ENCODE measurements at regions not wholly inside any gene's neighbourhood (a gene's known extent, or its start where the extent isn't known, plus 50 kb on each side); places are given as distances from the start of the nearest gene placed in this dataset.

DNA sequence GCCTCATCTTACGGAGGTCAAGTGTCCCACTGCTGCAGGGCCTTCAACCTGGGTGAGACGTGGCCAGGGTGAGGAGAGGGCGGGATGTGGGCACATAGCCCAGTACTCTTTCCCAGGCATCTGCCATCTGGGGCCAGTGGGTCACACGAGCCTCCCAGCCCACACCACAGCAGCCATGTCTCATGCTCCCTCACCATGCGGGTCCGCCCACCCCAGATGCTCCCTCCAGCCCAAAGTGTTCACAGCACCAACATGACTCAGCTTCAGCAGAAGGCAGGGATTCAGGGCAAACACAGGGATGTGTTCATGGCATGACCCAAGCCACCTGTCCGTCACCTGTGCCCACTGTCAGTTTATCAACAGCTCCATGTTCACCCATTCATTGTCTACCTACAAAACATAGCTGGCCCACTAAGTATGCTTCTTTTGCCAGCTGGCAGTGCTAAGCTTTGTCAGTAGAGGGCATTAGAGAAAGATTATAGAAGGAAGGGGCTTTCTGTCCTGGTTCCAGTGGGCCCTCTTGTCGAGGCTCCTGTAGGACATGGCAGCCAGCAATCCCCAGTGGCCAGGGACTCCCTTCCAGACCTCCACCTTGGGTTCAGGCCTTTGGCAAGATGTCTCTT, 109.2 kb downstream of the FOXF2 start:
- POLR2A ChIA-PET: no interaction called here
- Histone ChIP-seq H3K9me3 (ENCODE audit: control insufficient read depth in 2 of 3, low read length in 3 of 3) (no peaks in the 10 kb centered on the region), H3K4me3 (ENCODE audit: low read length) (no peak overlapping the region), H3K27ac (ENCODE audit: low read depth, low read length) (no peak overlapping the region), H3K4me1 (ENCODE audit: control insufficient read depth in 2 of 2, insufficient read depth in 2 of 2, low read length in 2 of 2) (no peaks in the 10 kb centered on the region), H3K27me3 (ENCODE audit: control insufficient read depth in 2 of 2, insufficient read depth in 2 of 2, low read length in 2 of 2) (no peaks in the 10 kb centered on the region), H3K36me3 (ENCODE audit: control insufficient read depth in 2 of 3, insufficient read depth in 3 of 3, low read length in 3 of 3) (no peaks in the 10 kb centered on the region)
- CTCF ChIA-PET: no interaction called here
- H3K36me3 Mint-ChIP-seq: peaks cover 0 to 5% (median 0%) of the 10 kb centered on the region in 5 donors
- ATAC-seq (no peak), DNase-seq (no peak)
- peaks cover 4 to 21% (median 15%) of the 10 kb centered on the region in 5 donors for H3K27me3 Mint-ChIP-seq
- H3K27ac Mint-ChIP-seq: no peak overlapping the region
- H3K4me1 Mint-ChIP-seq: peaks cover 0 to 5% (median 0%) of the 10 kb centered on the region in 7 donors
- H3K9me3 Mint-ChIP-seq: peaks cover 0 to 5% (median 1%) of the 10 kb centered on the region in 11 donors
- H3K4me3 Mint-ChIP-seq: no peak overlapping the region
- intact Hi-C loops (cut with micrococcal nuclease): no loop called here

DNA sequence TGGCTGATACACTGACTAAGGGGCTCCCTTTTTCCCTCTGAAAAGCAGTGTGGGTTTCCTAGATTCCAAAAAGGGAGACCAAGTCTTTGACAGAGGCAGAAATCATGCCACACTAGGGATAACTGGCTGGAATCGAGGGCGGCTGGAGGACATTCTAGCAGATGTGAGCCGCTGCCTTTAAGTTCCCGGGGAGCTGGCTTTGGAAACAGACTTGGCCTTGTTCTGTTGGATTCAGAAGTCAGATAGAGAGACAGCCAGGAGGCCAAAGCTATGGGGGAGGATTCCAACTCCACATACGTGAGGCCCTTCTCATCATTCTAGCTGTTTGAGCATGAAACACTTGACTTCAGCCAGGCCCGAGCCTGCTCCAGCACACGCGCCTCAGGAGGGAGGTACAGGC, 109.9 kb upstream of the FOXC1 start:
- CTCF ChIA-PET: no interaction called here
- H3K4me3 ChIP-seq (ENCODE audit: low read length): no peak overlapping the region

DNA sequence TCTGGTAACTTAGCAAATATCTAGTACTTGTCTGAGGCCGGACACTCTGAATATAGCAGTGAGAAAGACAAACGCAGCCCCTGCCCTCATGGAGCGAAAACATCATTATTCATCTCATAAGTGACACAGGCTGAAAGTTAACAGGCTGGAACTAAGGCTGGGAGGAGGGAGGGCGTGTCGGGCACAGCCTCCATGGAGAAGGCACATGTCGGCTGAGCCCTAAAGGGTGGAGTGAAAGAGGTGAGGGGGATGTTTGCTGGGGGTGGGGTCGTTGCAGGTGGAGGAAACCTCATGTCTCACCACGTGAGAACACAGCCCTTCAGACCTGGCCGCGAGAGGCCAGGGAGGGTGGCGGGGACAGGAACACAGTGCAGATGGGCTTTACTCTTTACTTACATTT, 108.8 kb upstream of the FOXC1 start:
- ATAC-seq: no peak
- H3K36me3 ChIP-seq (ENCODE audit: control insufficient read depth in 2 of 3, insufficient read depth in 3 of 3, low read length in 3 of 3): no peaks in the 10 kb centered on the region
- DNase-seq: no peak
- Mint-ChIP-seq H3K4me1 (peaks cover 0 to 5% (median 0%) of the 10 kb centered on the region in 7 donors), H3K36me3 (peaks cover 0 to 5% (median 0%) of the 10 kb centered on the region in 5 donors), H3K9me3 (peaks cover 0 to 5% (median 0%) of the 10 kb centered on the region in 11 donors), H3K4me3 (no peak overlapping the region), H3K27ac (no peak overlapping the region), H3K27me3 (peaks cover 4 to 25% (median 17%) of the 10 kb centered on the region in 5 donors)
- CTCF ChIA-PET: interaction anchor here (0.7 kb wide), 1 partner anchor 10 kb away, joined by 3 read pairs; no protein-coding TSS in a partner anchor
- POLR2A ChIA-PET: no interaction called here
- H3K4me1 ChIP-seq (ENCODE audit: control insufficient read depth in 2 of 2, insufficient read depth in 2 of 2, low read length in 2 of 2): no peaks in the 10 kb centered on the region
- H3K9me3 ChIP-seq (ENCODE audit: control insufficient read depth in 2 of 3, low read length in 3 of 3): no peaks in the 10 kb centered on the region
- H3K27ac ChIP-seq (ENCODE audit: low read depth, low read length): no peak overlapping the region
- H3K4me3 ChIP-seq (ENCODE audit: low read length): no peak overlapping the region
- intact Hi-C loops (cut with micrococcal nuclease): no loop called here
- no peaks in the 10 kb centered on the region for H3K27me3 ChIP-seq (ENCODE audit: control insufficient read depth in 2 of 2, insufficient read depth in 2 of 2, low read length in 2 of 2)

More for the DNA sequence above, 109.9 kb upstream of the FOXC1 start:
- ATAC-seq (no peak), DNase-seq (no peak)
- H3K27ac Mint-ChIP-seq: no peak overlapping the region
- H3K36me3 Mint-ChIP-seq: peaks cover 0 to 5% (median 0%) of the 10 kb centered on the region in 5 donors
- no peak overlapping the region for H3K4me3 Mint-ChIP-seq
- H3K27me3 Mint-ChIP-seq: peaks cover 4 to 25% (median 21%) of the 10 kb centered on the region in 5 donors
- peaks cover 0 to 5% (median 0%) of the 10 kb centered on the region in 7 donors for H3K4me1 Mint-ChIP-seq
- no peaks in the 10 kb centered on the region for H3K4me1 ChIP-seq (ENCODE audit: control insufficient read depth in 2 of 2, insufficient read depth in 2 of 2, low read length in 2 of 2)
- no peak overlapping the region for H3K27ac ChIP-seq (ENCODE audit: low read depth, low read length)
- H3K36me3 ChIP-seq (ENCODE audit: control insufficient read depth in 2 of 3, insufficient read depth in 3 of 3, low read length in 3 of 3): no peaks in the 10 kb centered on the region
- intact Hi-C loops (cut with micrococcal nuclease): no loop called here
- POLR2A ChIA-PET: no interaction called here
- H3K9me3 Mint-ChIP-seq: peaks cover 0 to 5% (median 0%) of the 10 kb centered on the region in 11 donors
- H3K27me3 ChIP-seq (ENCODE audit: control insufficient read depth in 2 of 2, insufficient read depth in 2 of 2, low read length in 2 of 2): no peaks in the 10 kb centered on the region
- no peaks in the 10 kb centered on the region for H3K9me3 ChIP-seq (ENCODE audit: control insufficient read depth in 2 of 3, low read length in 3 of 3)

DNA sequence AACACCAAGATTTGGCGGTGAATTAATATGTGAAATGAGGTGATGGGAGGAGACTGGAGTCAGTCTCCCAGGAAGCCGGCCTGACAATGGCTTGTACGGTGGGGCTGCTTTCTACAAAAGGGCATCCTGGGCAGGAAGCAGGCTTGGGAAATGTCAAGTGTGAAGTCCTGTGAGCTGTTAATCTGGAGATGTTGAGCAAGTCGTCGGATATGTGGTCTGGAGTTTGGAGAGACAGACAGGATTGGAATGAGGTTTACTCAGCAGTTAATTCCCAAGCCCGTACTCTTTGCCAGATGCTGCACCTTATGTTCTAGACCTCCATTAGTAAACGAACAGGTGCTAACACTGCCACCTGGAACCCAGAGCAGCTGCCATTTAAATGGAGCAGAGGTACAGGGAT, 107.7 kb upstream of the FOXC1 start:
- no peaks in the 10 kb centered on the region for H3K9me3 ChIP-seq (ENCODE audit: control insufficient read depth in 2 of 3, low read length in 3 of 3)
- intact Hi-C loops (cut with micrococcal nuclease): no loop called here
- ATAC-seq (no peak), DNase-seq (no peak)
- H3K27me3 Mint-ChIP-seq: peaks cover 9 to 36% (median 17%) of the 10 kb centered on the region in 5 donors
- H3K36me3 ChIP-seq (ENCODE audit: control insufficient read depth in 2 of 3, insufficient read depth in 3 of 3, low read length in 3 of 3): no peaks in the 10 kb centered on the region
- no peak overlapping the region for H3K4me3 ChIP-seq (ENCODE audit: low read length)
- H3K27ac Mint-ChIP-seq: no peak overlapping the region
- no peaks in the 10 kb centered on the region for H3K4me1 ChIP-seq (ENCODE audit: control insufficient read depth in 2 of 2, insufficient read depth in 2 of 2, low read length in 2 of 2)
- H3K9me3 Mint-ChIP-seq: no peaks in the 10 kb centered on the region
- ChIA-PET CTCF (interaction anchor here (0.6 kb wide), 1 partner anchor 143 kb away, joined by 4 read pairs; no protein-coding TSS in a partner anchor), POLR2A (no interaction called here)
- no peak overlapping the region for H3K4me3 Mint-ChIP-seq
- peaks cover 0 to 5% (median 0%) of the 10 kb centered on the region in 7 donors for H3K4me1 Mint-ChIP-seq
- H3K27ac ChIP-seq (ENCODE audit: low read depth, low read length): no peak overlapping the region
- H3K27me3 ChIP-seq (ENCODE audit: control insufficient read depth in 2 of 2, insufficient read depth in 2 of 2, low read length in 2 of 2): no peaks in the 10 kb centered on the region
- no peaks in the 10 kb centered on the region for H3K36me3 Mint-ChIP-seq

DNA sequence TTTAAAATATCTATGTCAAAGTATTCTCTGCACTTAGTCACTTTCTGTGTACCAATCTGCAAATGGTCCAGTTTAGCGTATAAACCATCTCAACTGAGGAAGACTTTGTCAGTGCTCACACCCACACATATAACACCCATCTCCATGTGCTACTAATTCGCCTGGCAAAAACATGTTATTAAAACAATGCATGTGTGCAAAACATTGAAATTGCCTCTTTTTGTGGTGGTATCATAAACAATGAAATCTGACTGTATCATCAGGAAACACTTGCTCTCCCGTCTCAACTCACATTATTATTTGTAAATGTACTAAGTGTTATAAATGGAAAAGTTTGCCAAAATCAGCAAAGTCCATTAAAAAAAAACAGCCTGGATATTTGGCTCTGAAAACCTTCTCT, 105.9 kb upstream of the FOXC1 start:
- Histone ChIP-seq H3K9me3 (ENCODE audit: control insufficient read depth in 2 of 3, low read length in 3 of 3) (no peaks in the 10 kb centered on the region), H3K27me3 (ENCODE audit: control insufficient read depth in 2 of 2, insufficient read depth in 2 of 2, low read length in 2 of 2) (no peaks in the 10 kb centered on the region), H3K27ac (ENCODE audit: low read depth, low read length) (no peak overlapping the region), H3K4me1 (ENCODE audit: control insufficient read depth in 2 of 2, insufficient read depth in 2 of 2, low read length in 2 of 2) (no peaks in the 10 kb centered on the region), H3K4me3 (ENCODE audit: low read length) (no peak overlapping the region), H3K36me3 (ENCODE audit: control insufficient read depth in 2 of 3, insufficient read depth in 3 of 3, low read length in 3 of 3) (no peaks in the 10 kb centered on the region)
- H3K4me3 Mint-ChIP-seq: no peak overlapping the region
- peaks cover 0 to 5% (median 0%) of the 10 kb centered on the region in 11 donors for H3K9me3 Mint-ChIP-seq
- no peak overlapping the region for H3K27ac Mint-ChIP-seq
- ATAC-seq (no peak), DNase-seq (no peak)
- no peaks in the 10 kb centered on the region for H3K36me3 Mint-ChIP-seq
- intact Hi-C loops (cut with micrococcal nuclease): no loop called here
- H3K4me1 Mint-ChIP-seq: peaks cover 0 to 5% (median 0%) of the 10 kb centered on the region in 7 donors
- ChIA-PET POLR2A (no interaction called here), CTCF (no interaction called here)
- H3K27me3 Mint-ChIP-seq: peaks cover 9 to 36% (median 19%) of the 10 kb centered on the region in 5 donors

DNA sequence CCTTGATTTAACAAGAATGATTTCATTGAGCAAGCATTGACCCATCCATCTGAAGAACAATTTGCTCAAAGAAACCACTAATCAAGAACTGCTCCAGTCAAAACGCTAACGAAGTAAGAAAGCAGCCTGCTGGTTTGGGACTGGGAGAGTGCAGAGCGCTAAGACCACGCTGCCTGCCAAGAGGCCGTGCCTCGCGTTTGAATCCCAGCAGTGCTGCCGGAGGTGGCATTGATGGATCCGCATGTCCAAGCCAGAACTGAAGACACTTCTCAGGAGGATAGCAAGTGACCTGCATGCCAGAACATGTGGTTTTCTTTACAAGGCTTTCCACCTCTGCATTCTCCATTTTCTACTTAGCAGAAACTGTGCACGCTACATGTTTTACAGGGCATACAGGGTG, 105.2 kb upstream of the FOXC1 start:
- DNase-seq (no peak), ATAC-seq (no peak)
- no peak overlapping the region for H3K27ac ChIP-seq (ENCODE audit: low read depth, low read length)
- Mint-ChIP-seq H3K9me3 (peaks cover 0 to 12% (median 5%) of the 10 kb centered on the region in 11 donors), H3K36me3 (peaks cover 0 to 5% (median 0%) of the 10 kb centered on the region in 5 donors), H3K4me1 (peaks cover 0 to 5% (median 0%) of the 10 kb centered on the region in 7 donors), H3K27ac (no peak overlapping the region), H3K4me3 (no peak overlapping the region), H3K27me3 (peaks cover 13 to 36% (median 23%) of the 10 kb centered on the region in 5 donors)
- POLR2A ChIA-PET: no interaction called here
- no peaks in the 10 kb centered on the region for H3K4me1 ChIP-seq (ENCODE audit: control insufficient read depth in 2 of 2, insufficient read depth in 2 of 2, low read length in 2 of 2)
- no peaks in the 10 kb centered on the region for H3K27me3 ChIP-seq (ENCODE audit: control insufficient read depth in 2 of 2, insufficient read depth in 2 of 2, low read length in 2 of 2)
- H3K9me3 ChIP-seq (ENCODE audit: control insufficient read depth in 2 of 3, low read length in 3 of 3): no peaks in the 10 kb centered on the region
- H3K4me3 ChIP-seq (ENCODE audit: low read length): no peak overlapping the region
- CTCF ChIA-PET: no interaction called here
- intact Hi-C loops (cut with micrococcal nuclease): no loop called here
- H3K36me3 ChIP-seq (ENCODE audit: control insufficient read depth in 2 of 3, insufficient read depth in 3 of 3, low read length in 3 of 3): no peaks in the 10 kb centered on the region

DNA sequence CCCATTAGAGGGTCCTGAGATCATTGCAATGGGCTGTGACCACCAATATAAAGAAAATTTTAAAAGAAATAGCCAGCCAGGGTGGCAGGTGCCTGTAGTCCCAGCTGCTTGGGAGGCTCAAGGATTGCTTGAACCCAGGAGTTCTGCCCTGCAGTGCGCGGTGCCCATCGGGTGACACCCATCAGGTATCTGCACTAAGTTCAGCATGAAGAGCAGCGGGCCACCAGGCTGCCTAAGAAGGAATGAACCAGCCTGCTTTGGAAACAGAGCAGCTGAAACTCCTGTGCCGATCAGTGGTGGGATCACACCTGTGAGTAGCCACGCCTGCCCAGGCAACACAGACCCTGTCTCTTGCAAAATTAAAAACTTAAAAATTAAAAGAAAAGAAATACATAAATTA, 102.5 kb upstream of the FOXC1 start:
- Mint-ChIP-seq H3K27ac (no peak overlapping the region), H3K4me3 (no peak overlapping the region), H3K27me3 (peaks cover 11 to 30% (median 15%) of the 10 kb centered on the region in 5 donors), H3K36me3 (peaks cover 0 to 5% (median 0%) of the 10 kb centered on the region in 5 donors), H3K4me1 (no peaks in the 10 kb centered on the region), H3K9me3 (peaks cover 0 to 18% (median 7%) of the 10 kb centered on the region in 11 donors)
- DNase-seq (no peak), ATAC-seq (no peak)
- Histone ChIP-seq H3K4me3 (ENCODE audit: low read length) (no peak overlapping the region), H3K27ac (ENCODE audit: low read depth, low read length) (no peak overlapping the region), H3K27me3 (ENCODE audit: control insufficient read depth in 2 of 2, insufficient read depth in 2 of 2, low read length in 2 of 2) (no peaks in the 10 kb centered on the region), H3K9me3 (ENCODE audit: control insufficient read depth in 2 of 3, low read length in 3 of 3) (no peaks in the 10 kb centered on the region), H3K36me3 (ENCODE audit: control insufficient read depth in 2 of 3, insufficient read depth in 3 of 3, low read length in 3 of 3) (no peaks in the 10 kb centered on the region), H3K4me1 (ENCODE audit: control insufficient read depth in 2 of 2, insufficient read depth in 2 of 2, low read length in 2 of 2) (no peaks in the 10 kb centered on the region)
- ChIA-PET POLR2A (no interaction called here), CTCF (interaction anchor here (0.6 kb wide), 1 partner anchor 9 kb away, joined by 4 read pairs; no protein-coding TSS in a partner anchor)
- intact Hi-C loops (cut with micrococcal nuclease): no loop called here

Data from naive thymus-derived CD4-positive, alpha-beta T cell (primary cell).